HepG2 (cell line): ENCODE measurements at regions not wholly inside any gene's neighbourhood (a gene's known extent, or its start where the extent isn't known, plus 50 kb on each side); places are given as distances from the start of the nearest gene placed in this dataset.

Source experiments
- ELF1 ChIP-seq: sonication (generic); formaldehyde crosslinking; IDR thresholded peaks from 2 replicates; pipeline ENCODE4 v1.4.0; 2020; ENCODE audit warnings: missing genetic modification reagents
- FLYWCH1 ChIP-seq: sonication (generic); formaldehyde crosslinking; IDR thresholded peaks from 2 replicates; pipeline ENCODE4 v1.8.1; 2023; ENCODE audit warnings: mild to moderate bottlenecking, missing genetic modification reagents
- GPN1 ChIP-seq: sonication (generic); formaldehyde crosslinking; IDR thresholded peaks from 2 replicates; pipeline ENCODE4 v1.5.1; 2020; ENCODE audit warnings: missing genetic modification reagents, borderline replicate concordance
- HNF1A ChIP-seq, 2 experiments: sonication (generic) in 1 of 2; formaldehyde crosslinking in 1 of 2; IDR thresholded peaks; 2 replicates each; pipeline versions ENCODE4 v1.4.0 to v1.6.1; 2016 to 2020; ENCODE audit warnings: borderline replicate concordance in 1 of 2, low read depth in 1 of 2, mild to moderate bottlenecking in 1 of 2, missing genetic modification reagents in 1 of 2
- HOXA7 ChIP-seq: sonication (generic); formaldehyde crosslinking; IDR thresholded peaks from 2 replicates; pipeline ENCODE4 v1.8.1; 2022; ENCODE audit warnings: mild to moderate bottlenecking, missing genetic modification reagents, moderate library complexity
- KDM6A ChIP-seq: IDR thresholded peaks from 2 replicates; pipeline ENCODE4 v1.6.1; 2016; ENCODE audit warnings: low read depth
- MIXL1 ChIP-seq: IDR thresholded peaks from 2 replicates; pipeline ENCODE4 v1.6.1; 2016
- RFX3 ChIP-seq: IDR thresholded peaks from 2 replicates; pipeline ENCODE4 v1.6.1; 2016; ENCODE audit warnings: missing biosample characterization, missing genetic modification reagents
- TCF12 ChIP-seq, 2 experiments: fragments of 450-650 bp in 1 of 2; sonication (generic) in 1 of 2; formaldehyde crosslinking in 1 of 2; IDR thresholded peaks; 2 replicates each; pipeline versions ENCODE4 v1.6.1 to v1.8.0; 2017 to 2022; ENCODE audit warnings: antibody characterized with exemption in 1 of 2, mild to moderate bottlenecking in 1 of 2, missing genetic modification reagents in 1 of 2, moderate library complexity in 1 of 2
- ZC3H4 ChIP-seq: sonication (generic); formaldehyde crosslinking; IDR thresholded peaks from 2 replicates; pipeline ENCODE4 v1.4.0; 2020; ENCODE audit warnings: missing genetic modification reagents, borderline replicate concordance
- ZNF256 ChIP-seq: sonication (generic); formaldehyde crosslinking; conservative IDR thresholded peaks from 2 replicates; pipeline ENCODE4 v1.4.0; 2020; ENCODE audit warnings: missing genetic modification reagents
- ZNF343 ChIP-seq: sonication (generic); formaldehyde crosslinking; IDR thresholded peaks from 2 replicates; pipeline ENCODE4 v1.4.0; 2020; ENCODE audit warnings: mild to moderate bottlenecking, missing genetic modification reagents
- ZNF354B ChIP-seq: sonication (generic); formaldehyde crosslinking; IDR thresholded peaks from 2 replicates; pipeline ENCODE4 v1.8.0; 2022; ENCODE audit warnings: mild to moderate bottlenecking, missing genetic modification reagents
- ZNF503 ChIP-seq: sonication (generic); formaldehyde crosslinking; IDR thresholded peaks from 2 replicates; pipeline ENCODE4 v1.4.0; 2020; ENCODE audit warnings: missing genetic modification reagents
- ZNF549 ChIP-seq: sonication (generic); formaldehyde crosslinking; IDR thresholded peaks from 2 replicates; pipeline ENCODE4 v1.5.0; 2020; ENCODE audit warnings: missing genetic modification reagents
- ZNF580 ChIP-seq: IDR thresholded peaks from 2 replicates; pipeline ENCODE4 v1.6.1; 2016; ENCODE audit warnings: low read depth, borderline replicate concordance
- ZNF704 ChIP-seq: sonication (generic); formaldehyde crosslinking; IDR thresholded peaks from 2 replicates; pipeline ENCODE4 v1.8.1; 2023; ENCODE audit warnings: mild to moderate bottlenecking, inconsistent platforms, moderate library complexity, missing genetic modification reagents, borderline replicate concordance
- ZNF891 ChIP-seq: sonication (generic); formaldehyde crosslinking; IDR thresholded peaks from 2 replicates; pipeline ENCODE4 v1.5.0; 2020; ENCODE audit warnings: mild to moderate bottlenecking, missing genetic modification reagents
- TF ChIP-seq, protein P1 (sequence below): sonication (generic); formaldehyde crosslinking; IDR thresholded peaks from 2 replicates; pipeline ENCODE4 v1.5.1; 2020; ENCODE audit warnings: missing genetic modification reagents, mild to moderate bottlenecking, borderline replicate concordance

GRCh38 chr16:72442385-72443158 is 270.6 kb upstream of the PMFBP1 start (continued):
- TF ChIP-seq ZNF503 (CRISPR knock-in tag) (no peak; the same call in 1 of the 2 replicates), ZNF549 (CRISPR knock-in tag) (no peak), ZC3H4 (CRISPR knock-in tag) (no peak), ELF1 (0 out of 2 replicates have a peak, but pooled peaks have one; percentile 21), ZNF256 (no peak), MIXL1 (peak; percentile 93), ZNF704 (CRISPR knock-in tag) (no peak), ZNF354B (CRISPR knock-in tag) (no peak), ZNF580 (CRISPR knock-in tag) (no peak), RFX3 (CRISPR knock-in tag) (no peak), HOXA7 (CRISPR knock-in tag) (no peak), GPN1 (CRISPR knock-in tag) (no peak), KDM6A (CRISPR knock-in tag) (peak; percentile 88), TCF12 (IDR thresholded peaks at IDR 0.05) (no peak), TCF12 (CRISPR knock-in tag; IDR thresholded peaks at IDR 0.05) (no peak), ZNF891 (CRISPR knock-in tag) (no peak), HNF1A (IDR thresholded peaks at IDR 0.05; ENCODE audit: low read depth) (peak; percentile 25; the same call in 1 of the 2 replicates), HNF1A (CRISPR knock-in tag; IDR thresholded peaks at IDR 0.05; ENCODE audit: borderline replicate concordance) (no peak; the same call in 1 of the 2 replicates), FLYWCH1 (CRISPR knock-in tag) (no peak), ZNF343 (CRISPR knock-in tag) (no peak)
- TF ChIP-seq, protein P1, sequence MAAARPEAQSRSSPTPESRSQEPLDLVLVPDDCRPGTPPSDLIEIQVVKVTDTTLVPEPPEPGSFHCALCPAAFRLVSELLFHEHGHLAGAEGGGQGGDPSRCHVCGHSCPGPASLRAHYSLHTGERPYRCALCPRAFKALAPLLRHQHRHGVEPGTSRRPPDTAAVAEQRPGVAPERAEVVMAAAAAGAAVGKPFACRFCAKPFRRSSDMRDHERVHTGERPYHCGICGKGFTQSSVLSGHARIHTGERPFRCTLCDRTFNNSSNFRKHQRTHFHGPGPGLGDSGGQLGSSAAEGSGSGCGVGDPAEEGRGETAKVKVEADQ (CRISPR knock-in tag), result peak; percentile 44; the same call in 1 of the 2 replicates
